ENCODE measurements at regions not wholly inside any gene's neighbourhood (a gene's known extent, or its start where the extent isn't known, plus 50 kb on each side); places are given as distances from the start of the nearest gene placed in this dataset.

GRCh38 chr3:139130390-139131140 is 85.9 kb upstream of the PRR23C start:
- no peak for DNase-seq (ENCODE audit: low read depth, low spot score)
- intact Hi-C loops (cut with micrococcal nuclease; ENCODE audit: unreplicated experiment) (no loop called here), in situ Hi-C loops (cut with MboI) (no loop called here)
- H3K27ac ChIP-seq (ENCODE audit: control insufficient read depth, insufficient read depth) = no peak overlapping the region
- H3K4me1 ChIP-seq (ENCODE audit: control insufficient read depth, insufficient read depth, low read length) = no peaks in the 10 kb centered on the region
- no TSS peak for BruUV-seq (replicated peaks)
- CTCF ChIA-PET = interaction anchor here (1.2 to 1.4 kb wide), 2 partner anchors 11 to 19 kb away, joined by 3 read pairs; no protein-coding TSS in a partner anchor
- no peak for TF ChIP-seq STAT3 (IDR thresholded peaks at IDR 0.05; ENCODE audit: low read depth, low read length)
- TF ChIP-seq, protein P1, sequence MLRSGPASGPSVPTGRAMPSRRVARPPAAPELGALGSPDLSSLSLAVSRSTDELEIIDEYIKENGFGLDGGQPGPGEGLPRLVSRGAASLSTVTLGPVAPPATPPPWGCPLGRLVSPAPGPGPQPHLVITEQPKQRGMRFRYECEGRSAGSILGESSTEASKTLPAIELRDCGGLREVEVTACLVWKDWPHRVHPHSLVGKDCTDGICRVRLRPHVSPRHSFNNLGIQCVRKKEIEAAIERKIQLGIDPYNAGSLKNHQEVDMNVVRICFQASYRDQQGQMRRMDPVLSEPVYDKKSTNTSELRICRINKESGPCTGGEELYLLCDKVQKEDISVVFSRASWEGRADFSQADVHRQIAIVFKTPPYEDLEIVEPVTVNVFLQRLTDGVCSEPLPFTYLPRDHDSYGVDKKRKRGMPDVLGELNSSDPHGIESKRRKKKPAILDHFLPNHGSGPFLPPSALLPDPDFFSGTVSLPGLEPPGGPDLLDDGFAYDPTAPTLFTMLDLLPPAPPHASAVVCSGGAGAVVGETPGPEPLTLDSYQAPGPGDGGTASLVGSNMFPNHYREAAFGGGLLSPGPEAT (IDR thresholded peaks at IDR 0.05; ENCODE audit: low read depth) = no peak
- no peak for TF ChIP-seq SUZ12 (IDR thresholded peaks at IDR 0.05; ENCODE audit: unreplicated experiment)
- no peak for TF ChIP-seq ZNF274 (IDR thresholded peaks at IDR 0.05; ENCODE audit: insufficient read depth, insufficient read length)
- no peak for TF ChIP-seq NFYB (IDR thresholded peaks at IDR 0.05; ENCODE audit: insufficient read depth, low read depth, low read length)
- no peak for TF ChIP-seq CBX3 (IDR thresholded peaks at IDR 0.05; ENCODE audit: borderline replicate concordance, low read depth)
- no peak for TF ChIP-seq IKZF1 (conservative IDR thresholded peaks at IDR 0.05)
- no peak for TF ChIP-seq USF1 (IDR thresholded peaks at IDR 0.05; ENCODE audit: borderline replicate concordance, extremely low read length, insufficient read depth, low read depth, low read length)
- TF ChIP-seq ETV6 (conservative IDR thresholded peaks at IDR 0.05 in 1 of 2, IDR thresholded peaks at IDR 0.05 in 1 of 2; ENCODE audit: borderline replicate concordance in 1 of 2, low read depth in 1 of 2) = no peak
- TF ChIP-seq ZNF207 (IDR thresholded peaks at IDR 0.05; ENCODE audit: borderline replicate concordance) = no peak
- no peak for TF ChIP-seq HCFC1 (IDR thresholded peaks at IDR 0.05; ENCODE audit: low read length)
- TF ChIP-seq TBL1XR1 (IDR thresholded peaks at IDR 0.05; ENCODE audit: low read depth, low read length) = no peak
- TF ChIP-seq, protein P2, sequence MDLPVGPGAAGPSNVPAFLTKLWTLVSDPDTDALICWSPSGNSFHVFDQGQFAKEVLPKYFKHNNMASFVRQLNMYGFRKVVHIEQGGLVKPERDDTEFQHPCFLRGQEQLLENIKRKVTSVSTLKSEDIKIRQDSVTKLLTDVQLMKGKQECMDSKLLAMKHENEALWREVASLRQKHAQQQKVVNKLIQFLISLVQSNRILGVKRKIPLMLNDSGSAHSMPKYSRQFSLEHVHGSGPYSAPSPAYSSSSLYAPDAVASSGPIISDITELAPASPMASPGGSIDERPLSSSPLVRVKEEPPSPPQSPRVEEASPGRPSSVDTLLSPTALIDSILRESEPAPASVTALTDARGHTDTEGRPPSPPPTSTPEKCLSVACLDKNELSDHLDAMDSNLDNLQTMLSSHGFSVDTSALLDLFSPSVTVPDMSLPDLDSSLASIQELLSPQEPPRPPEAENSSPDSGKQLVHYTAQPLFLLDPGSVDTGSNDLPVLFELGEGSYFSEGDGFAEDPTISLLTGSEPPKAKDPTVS (IDR thresholded peaks at IDR 0.05; ENCODE audit: low read depth, low read length) = no peak
- TF ChIP-seq ZNF217 (IDR thresholded peaks at IDR 0.05) = no peak
- TF ChIP-seq CREM (IDR thresholded peaks at IDR 0.05; ENCODE audit: low read depth) = no peak
- H2AFZ ChIP-seq (ENCODE audit: control insufficient read depth, low read depth, low read length) = no peak overlapping the region
- RAD21 ChIA-PET (ENCODE audit: unreplicated experiment) = no interaction called here
- H3K9me3 ChIP-seq (replicated peaks; ENCODE audit: control insufficient read depth, insufficient read depth, low read length) = no peaks in the 10 kb centered on the region
- 29% methylated on average over 3 of the region's 3 CpGs for WGBS (ENCODE audit: insufficient coverage, insufficient replicate concordance, low lambda C conversion rate, missing lambda C conversion rate)
- ATAC-seq = peak; percentile 27; the same call in 1 of the 3 replicates
- SMC1A ChIA-PET (ENCODE audit: uncharacterized antibody, unreplicated experiment) = interaction anchor here (1.4 kb wide), 1 partner anchor 18 kb away, joined by 4 read pairs; no protein-coding TSS in a partner anchor
- no peak overlapping the region for H3K4me3 ChIP-seq
- H3K27me3 ChIP-seq (replicated peaks in 1 of 2; ENCODE audit: control insufficient read depth in 2 of 2, insufficient read depth in 2 of 2, low read length in 1 of 2) = no peaks in the 10 kb centered on the region
- POLR2A ChIA-PET = no interaction called here
- no peaks in the 10 kb centered on the region for H3K36me3 ChIP-seq (ENCODE audit: control insufficient read depth in 2 of 2, insufficient read depth in 2 of 2, low read length in 1 of 2)
- H3K79me2 ChIP-seq (ENCODE audit: control insufficient read depth, insufficient read depth, low read length) = no peaks in the 10 kb centered on the region
- H3K4me2 ChIP-seq (ENCODE audit: control insufficient read depth, insufficient read depth) = no peak overlapping the region
- no peak overlapping the region for H3K9ac ChIP-seq (ENCODE audit: control insufficient read depth, insufficient read depth, low read length)
- no peaks in the 10 kb centered on the region; the same call in 1 of the 2 replicates for H4K20me1 ChIP-seq (ENCODE audit: control insufficient read depth, insufficient read depth)
- FAIRE-seq = no peak

Measured in GM12878 (cell line).